HL-60 (cell line): ENCODE measurements at regions not wholly inside any gene's neighbourhood (a gene's known extent, or its start where the extent isn't known, plus 50 kb on each side); places are given as distances from the start of the nearest gene placed in this dataset.

Source experiments
- DNase-seq, 2 experiments: peaks; one replicate each; pipeline ENCODE4 v3.0.0-alpha.2; 2010 to 2020; ENCODE audit warnings: low read depth in 1 of 2, low spot score in 1 of 2
- H3K27ac ChIP-seq: fragments of 250-450 bp; sonication (Bioruptor Pico); replicated peaks from 2 replicates; pipeline ENCODE4 v1.5.1; 2020; ENCODE audit warnings: mild to moderate bottlenecking, moderate library complexity
- H3K27me3 ChIP-seq: fragments of 250-450 bp; sonication (Bioruptor Pico); 2 replicates; pipeline ENCODE4 v1.5.1; 2021; ENCODE audit warnings: mild to moderate bottlenecking, moderate library complexity; ENCODE audit not compliant: insufficient read depth, poor library complexity, severe bottlenecking
- H3K4me3 ChIP-seq: replicated peaks from 2 replicates; pipeline ENCODE4 v1.5.1; 2011; ENCODE audit warnings: mild to moderate bottlenecking, control low read depth, low read length; ENCODE audit not compliant: insufficient read depth
- GABPA ChIP-seq: IDR thresholded peaks from 2 replicates; pipeline ENCODE4 v1.6.1; 2012; ENCODE audit warnings: low read depth
- POLR2AphosphoS5 ChIP-seq: IDR thresholded peaks from 2 replicates; pipeline ENCODE4 v1.6.1; 2012; ENCODE audit warnings: low read depth
- SPI1 ChIP-seq: IDR thresholded peaks from 2 replicates; pipeline ENCODE4 v1.6.1; 2012; ENCODE audit warnings: low read depth, mild to moderate bottlenecking, borderline replicate concordance
- TF ChIP-seq, protein P1 (sequence below): IDR thresholded peaks from 2 replicates; pipeline ENCODE4 v1.6.1; 2012; ENCODE audit warnings: low read depth; ENCODE audit not compliant: insufficient replicate concordance
- TF ChIP-seq, protein P2 (sequence below): IDR thresholded peaks from one replicate; pipeline ENCODE4 v1.5.1; 2011; ENCODE audit warnings: low read length, control low read depth, inconsistent platforms; ENCODE audit not compliant: insufficient read depth

DNA sequence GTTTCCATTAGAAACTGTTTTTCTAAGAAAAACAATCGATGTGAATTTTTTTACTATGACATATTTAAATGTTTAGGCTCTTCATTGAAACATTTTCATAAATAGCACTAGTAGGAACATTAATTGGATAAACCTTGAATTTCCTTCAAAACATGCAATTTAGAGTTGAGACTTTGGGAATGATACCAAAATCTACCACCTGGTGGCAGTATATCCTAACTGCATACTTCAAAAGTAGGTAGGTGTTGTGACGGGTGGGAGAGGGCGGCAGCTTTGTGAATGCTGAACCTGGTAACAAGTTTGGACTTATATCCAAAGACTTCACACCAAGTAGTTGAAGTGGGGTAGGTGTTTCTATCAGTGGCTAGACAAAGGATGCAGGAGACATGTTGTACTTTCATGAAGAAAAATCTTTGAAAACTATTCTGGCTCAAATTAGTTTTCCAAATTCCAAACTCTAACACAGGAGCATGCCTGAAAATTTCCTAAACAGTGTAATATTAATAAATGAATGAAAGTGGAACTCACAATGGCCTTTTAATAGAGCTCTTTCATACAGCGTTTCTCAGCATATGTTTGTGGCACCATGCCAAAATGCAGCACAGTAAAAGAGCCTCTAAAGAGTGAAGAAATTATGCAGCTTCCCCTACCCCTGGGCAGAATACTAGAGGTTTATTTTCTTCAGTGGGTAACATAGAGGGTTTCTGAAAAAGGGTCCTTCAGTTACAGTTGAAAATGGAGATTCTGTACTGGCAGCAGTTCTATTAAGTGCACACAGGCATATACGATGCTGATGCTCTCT is 201.0 kb upstream of the TPK1 start:
- Histone ChIP-seq H3K27ac (no peak overlapping the region), H3K27me3 (no peaks in the 10 kb centered on the region), H3K4me3 (no peak overlapping the region)
- TF ChIP-seq POLR2AphosphoS5 (no peak), SPI1 (no peak), GABPA (no peak)
- TF ChIP-seq, protein P1, sequence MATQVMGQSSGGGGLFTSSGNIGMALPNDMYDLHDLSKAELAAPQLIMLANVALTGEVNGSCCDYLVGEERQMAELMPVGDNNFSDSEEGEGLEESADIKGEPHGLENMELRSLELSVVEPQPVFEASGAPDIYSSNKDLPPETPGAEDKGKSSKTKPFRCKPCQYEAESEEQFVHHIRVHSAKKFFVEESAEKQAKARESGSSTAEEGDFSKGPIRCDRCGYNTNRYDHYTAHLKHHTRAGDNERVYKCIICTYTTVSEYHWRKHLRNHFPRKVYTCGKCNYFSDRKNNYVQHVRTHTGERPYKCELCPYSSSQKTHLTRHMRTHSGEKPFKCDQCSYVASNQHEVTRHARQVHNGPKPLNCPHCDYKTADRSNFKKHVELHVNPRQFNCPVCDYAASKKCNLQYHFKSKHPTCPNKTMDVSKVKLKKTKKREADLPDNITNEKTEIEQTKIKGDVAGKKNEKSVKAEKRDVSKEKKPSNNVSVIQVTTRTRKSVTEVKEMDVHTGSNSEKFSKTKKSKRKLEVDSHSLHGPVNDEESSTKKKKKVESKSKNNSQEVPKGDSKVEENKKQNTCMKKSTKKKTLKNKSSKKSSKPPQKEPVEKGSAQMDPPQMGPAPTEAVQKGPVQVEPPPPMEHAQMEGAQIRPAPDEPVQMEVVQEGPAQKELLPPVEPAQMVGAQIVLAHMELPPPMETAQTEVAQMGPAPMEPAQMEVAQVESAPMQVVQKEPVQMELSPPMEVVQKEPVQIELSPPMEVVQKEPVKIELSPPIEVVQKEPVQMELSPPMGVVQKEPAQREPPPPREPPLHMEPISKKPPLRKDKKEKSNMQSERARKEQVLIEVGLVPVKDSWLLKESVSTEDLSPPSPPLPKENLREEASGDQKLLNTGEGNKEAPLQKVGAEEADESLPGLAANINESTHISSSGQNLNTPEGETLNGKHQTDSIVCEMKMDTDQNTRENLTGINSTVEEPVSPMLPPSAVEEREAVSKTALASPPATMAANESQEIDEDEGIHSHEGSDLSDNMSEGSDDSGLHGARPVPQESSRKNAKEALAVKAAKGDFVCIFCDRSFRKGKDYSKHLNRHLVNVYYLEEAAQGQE: no peak
- TF ChIP-seq, protein P2, sequence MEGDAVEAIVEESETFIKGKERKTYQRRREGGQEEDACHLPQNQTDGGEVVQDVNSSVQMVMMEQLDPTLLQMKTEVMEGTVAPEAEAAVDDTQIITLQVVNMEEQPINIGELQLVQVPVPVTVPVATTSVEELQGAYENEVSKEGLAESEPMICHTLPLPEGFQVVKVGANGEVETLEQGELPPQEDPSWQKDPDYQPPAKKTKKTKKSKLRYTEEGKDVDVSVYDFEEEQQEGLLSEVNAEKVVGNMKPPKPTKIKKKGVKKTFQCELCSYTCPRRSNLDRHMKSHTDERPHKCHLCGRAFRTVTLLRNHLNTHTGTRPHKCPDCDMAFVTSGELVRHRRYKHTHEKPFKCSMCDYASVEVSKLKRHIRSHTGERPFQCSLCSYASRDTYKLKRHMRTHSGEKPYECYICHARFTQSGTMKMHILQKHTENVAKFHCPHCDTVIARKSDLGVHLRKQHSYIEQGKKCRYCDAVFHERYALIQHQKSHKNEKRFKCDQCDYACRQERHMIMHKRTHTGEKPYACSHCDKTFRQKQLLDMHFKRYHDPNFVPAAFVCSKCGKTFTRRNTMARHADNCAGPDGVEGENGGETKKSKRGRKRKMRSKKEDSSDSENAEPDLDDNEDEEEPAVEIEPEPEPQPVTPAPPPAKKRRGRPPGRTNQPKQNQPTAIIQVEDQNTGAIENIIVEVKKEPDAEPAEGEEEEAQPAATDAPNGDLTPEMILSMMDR: peak; percentile 45
- peak in 1 of 2 experiments; percentile 32 for DNase-seq

DNA sequence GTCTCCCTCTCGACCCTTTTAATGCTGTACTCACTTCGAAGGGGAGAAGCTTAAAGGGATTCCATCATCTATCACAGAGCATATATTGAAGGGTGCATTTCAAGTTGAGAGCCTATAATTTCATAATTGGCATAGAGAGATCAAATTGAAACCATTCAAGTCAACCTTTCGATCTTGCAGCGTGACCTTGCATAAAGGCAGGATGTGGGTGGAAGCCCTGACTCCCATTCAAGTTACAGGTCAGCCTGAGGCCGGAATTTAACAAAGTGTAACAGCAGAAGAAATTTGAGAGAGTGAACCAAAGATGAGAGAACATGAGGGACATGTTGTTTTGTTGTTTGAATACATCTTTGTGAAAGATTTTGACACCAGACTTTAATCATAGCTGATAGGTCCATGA is 195.3 kb upstream of the TPK1 start:
- Histone ChIP-seq H3K4me3 (no peak overlapping the region), H3K27me3 (no peaks in the 10 kb centered on the region), H3K27ac (no peak overlapping the region)
- no peak for DNase-seq
- TF ChIP-seq GABPA (no peak), SPI1 (no peak), POLR2AphosphoS5 (no peak)
- TF ChIP-seq, protein P1: no peak
- TF ChIP-seq, protein P2: no peak

DNA sequence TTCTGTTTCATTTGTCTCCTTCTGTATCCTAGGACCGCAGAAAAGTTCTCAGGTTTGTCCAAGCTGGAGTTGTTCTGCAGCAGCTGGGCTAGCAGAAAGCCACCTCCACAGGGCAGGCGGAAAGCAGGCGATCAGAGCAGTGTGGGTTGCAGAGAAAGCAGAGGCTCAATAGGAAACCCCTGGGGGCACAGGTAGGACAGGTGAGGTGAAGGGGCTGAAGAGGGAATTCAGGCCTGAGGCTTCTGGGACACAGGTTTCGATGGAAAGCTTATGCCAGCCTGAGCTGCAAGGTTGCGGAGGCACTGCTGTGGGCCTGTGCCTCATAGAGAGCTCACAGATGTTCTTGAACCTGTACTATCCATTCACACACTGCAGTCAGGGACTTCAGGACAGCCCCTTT is 194.9 kb upstream of the TPK1 start:
- no peak for DNase-seq
- no peak overlapping the region for H3K4me3 ChIP-seq
- no peak overlapping the region for H3K27ac ChIP-seq
- H3K27me3 ChIP-seq: no peaks in the 10 kb centered on the region
- no peak for TF ChIP-seq SPI1
- no peak for TF ChIP-seq GABPA
- TF ChIP-seq, protein P1: no peak
- TF ChIP-seq, protein P2: no peak
- TF ChIP-seq POLR2AphosphoS5: no peak
